AML-193 (cell line): ENCODE measurements at regions not wholly inside any gene's neighbourhood (a gene's known extent, or its start where the extent isn't known, plus 50 kb on each side); places are given as distances from the start of the nearest gene placed in this dataset.

ENCODE experiments used
- DNase-seq, 2 experiments: peaks; one replicate each; lab custom pipeline; 2025; lab: John Stamatoyannopoulos, UW

DNA sequence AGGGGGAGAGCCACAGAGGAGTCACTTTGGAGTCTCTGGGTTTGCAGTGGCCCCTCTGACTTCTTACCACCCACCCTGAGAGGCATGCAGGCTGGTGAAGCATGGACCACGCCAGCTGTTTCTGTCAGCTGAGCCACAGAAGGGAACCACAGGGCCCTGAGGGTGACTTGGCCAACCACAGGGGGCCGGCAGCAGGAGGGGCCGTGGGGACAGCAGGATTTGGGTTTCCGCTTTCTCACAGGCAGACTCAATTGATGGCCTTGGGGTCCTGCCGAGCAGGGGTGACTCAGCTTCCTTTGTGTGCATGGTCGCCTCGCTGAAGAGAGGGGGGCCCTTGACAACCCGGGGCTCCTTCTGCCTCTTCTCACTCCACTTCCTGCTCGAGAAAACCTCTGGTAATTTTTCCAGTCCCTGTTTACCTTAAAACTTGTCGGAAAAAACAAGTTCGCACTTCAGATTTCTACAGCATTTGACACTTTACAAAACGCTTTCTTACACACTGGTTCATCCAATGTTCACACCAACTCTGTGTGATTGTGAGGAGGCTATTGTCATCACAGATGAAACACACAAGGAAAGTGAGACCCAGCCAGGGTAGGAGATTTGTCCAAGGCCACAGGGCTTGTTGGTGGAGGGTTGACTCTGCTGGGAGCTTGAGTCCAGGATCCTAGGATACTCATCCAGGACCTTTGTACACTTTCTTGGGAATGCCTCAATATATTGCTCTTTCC, 311.2 kb downstream of the LPIN1 start:
- peak; percentile 79 to 88 for DNase-seq

DNA sequence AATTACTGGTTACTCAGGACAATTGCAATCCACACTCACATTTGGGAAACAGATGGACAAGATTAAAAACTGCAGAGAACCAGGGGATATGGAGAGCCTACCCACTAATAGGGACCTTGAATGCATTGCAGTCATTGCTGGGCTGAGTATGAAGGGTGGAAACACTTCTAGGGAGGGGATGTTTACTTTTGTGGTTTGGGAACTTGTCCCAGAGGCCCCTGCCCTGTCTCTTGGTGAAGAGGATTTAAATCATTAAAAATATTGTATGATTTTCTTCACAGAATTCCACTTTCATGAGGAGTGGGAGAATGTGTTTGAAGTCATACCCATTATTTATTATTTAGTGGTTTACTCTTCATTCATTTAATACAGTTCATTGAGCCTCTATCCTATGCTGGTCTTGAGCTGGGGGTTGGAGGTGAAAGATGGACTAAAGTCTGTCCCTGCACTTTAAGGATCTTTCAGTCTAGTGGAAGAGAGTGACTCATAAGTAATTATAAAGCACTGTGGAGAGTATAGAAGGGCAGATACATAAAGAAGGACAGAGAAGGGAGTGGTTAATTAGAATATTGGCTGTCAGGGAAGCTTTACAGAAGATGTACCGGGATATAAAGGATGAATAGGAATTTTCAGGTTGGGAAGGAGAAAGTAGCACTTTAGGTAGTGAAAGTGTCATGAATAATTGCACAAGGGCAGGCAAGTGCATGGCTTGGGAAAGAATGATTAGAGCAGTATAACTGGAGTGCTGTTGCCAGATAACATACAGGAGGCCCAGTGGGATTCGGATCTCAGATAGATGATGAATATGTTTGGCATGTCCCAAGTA, 313.4 kb downstream of the LPIN1 start:
- DNase-seq = no peak

DNA sequence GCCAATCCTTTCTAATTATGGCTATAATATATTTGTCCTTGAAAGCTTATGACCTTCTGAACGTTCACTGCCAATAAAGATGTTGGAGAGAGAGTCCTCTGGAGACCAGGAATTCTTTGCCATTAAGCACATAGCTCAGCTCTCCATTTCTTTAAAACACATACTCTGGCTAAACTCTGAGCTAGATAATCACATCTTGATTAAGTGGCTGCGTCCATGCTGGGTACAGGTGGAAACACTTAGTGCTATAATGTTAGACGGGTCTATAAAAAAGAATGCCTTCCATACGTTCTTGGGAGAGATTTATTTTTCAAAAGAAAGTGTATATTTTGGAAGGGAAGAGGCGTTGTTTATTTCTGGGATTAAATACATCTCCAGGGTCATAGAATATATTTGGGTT, 314.5 kb downstream of the LPIN1 start:
- DNase-seq = no peak

DNA sequence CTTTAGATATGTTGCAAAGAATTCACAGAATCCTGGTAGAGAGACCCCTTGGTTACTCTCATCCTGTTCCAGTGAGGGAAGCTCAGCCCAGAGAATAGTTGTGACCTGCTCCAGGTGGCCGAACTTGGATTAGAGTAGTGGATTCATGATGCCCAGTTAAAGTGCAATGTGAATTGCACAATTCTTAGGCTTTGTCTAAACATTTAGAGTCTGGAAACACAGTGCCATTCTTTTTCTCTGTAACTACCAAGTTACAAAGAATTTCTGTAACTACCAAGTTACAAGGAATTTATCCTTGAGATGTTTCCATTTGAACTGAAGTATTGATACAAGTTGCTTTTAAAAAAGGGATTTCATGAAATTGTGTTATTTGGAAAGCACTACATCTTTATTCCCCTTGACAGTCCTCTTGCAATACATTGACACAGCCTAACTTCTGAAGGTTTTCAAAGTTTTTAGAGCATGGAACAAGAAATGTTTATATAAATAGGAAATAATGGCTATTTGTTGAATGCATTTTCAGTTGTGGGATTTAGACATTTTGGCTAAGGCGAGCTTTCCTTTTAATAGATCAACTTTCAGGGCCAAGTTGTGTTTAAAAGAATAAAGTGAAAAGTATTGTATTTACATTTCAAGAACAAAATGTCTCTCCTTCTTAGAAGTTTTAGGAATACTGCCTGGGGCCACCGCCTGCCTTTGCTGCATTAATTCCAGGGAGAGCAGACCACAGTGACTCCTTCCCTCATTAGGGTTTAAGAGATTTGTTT, 315.0 kb downstream of the LPIN1 start:
- no peak for DNase-seq

DNA sequence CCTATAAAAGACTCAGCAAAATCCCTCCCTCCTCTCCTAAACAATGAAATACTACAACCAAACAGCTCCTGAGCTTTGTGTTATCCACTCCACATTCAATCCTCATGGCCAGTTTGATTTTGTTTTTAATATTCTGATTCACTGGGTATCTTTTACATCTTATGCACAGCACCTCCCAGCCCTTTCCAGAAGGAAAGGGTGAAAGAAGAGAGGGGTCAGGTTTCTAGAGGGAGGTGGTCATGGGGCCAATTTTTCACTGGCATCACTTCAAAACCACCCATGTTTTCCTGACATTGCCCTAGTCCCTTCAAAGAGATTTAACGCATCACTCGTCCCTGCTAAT, 315.6 kb downstream of the LPIN1 start:
- DNase-seq = no peak

DNA sequence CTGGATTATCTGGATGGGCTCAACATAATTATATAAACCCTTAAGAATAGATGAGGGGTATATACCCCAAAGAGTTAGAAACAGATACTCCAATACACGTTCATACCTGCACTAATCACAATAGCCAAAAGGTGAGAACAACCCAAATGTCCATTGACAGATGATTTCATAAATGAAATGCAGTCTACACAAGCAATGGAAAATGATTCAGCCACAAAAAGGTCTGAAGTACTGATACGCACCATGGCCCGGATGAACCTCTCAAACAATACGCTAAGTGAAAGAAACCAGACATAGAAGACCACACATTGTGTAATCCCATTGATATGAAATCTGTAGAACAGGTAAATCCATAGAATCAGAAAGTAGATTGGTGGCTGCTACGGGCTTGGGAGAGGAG, 316.8 kb downstream of the LPIN1 start:
- no peak for DNase-seq

DNA sequence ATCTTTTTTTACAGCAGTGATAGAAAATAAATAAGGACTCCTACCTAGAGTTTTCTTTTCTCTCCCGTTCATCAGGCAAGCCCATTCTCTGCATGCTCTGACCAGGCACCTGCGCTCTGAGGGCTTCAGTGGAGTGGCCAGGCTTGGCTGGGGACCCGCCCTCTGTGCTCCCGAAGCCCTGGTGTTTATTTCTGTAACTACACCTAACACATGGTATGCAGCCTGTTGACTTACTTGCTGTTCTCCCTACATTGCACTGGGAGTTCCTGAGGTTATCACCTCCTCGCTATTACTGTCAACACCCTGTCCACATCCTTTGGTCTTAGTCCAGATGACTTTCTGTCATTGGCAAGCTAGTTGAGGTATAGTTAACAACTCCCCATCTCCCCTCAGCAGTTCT, 317.7 kb downstream of the LPIN1 start:
- no peak for DNase-seq

DNA sequence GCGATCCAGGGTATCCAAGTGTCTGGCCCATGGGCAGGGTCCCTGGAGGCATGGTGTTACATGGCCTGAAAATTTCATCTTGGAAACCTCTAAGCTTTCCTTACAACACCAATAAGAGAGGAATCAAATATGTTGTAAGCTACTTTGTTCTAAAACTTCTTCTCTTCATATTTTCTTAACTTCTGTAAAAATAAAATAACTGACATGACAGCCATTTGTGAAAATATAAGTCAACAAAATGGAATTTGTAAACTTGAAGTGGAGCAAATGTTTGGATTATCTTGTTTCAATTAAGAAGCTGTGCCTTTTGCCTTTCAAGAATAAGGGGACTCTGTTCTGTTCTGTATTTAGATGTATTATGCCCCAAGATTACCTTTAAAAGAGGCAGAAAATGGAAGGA, 319.7 kb downstream of the LPIN1 start:
- no peak for DNase-seq

DNA sequence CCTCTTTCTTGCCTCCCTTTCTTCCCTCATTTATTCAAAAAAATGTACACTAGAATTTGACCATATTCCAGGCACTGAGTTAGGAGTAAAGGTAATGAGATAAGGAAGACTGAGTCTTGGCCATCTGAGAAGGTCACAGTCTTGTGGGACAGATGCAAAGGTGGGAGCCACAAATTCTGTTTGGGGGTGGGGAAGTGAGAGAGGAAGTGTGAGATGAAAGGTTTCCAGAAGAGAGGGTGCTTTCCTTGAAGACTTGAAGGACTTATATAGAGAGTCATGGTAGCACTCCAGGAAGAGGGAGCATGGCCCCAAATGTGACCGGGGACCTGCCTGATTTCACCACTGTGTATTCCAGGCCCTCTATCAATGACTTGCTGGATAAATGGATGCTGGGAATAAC, 320.6 kb downstream of the LPIN1 start:
- no peak for DNase-seq

DNA sequence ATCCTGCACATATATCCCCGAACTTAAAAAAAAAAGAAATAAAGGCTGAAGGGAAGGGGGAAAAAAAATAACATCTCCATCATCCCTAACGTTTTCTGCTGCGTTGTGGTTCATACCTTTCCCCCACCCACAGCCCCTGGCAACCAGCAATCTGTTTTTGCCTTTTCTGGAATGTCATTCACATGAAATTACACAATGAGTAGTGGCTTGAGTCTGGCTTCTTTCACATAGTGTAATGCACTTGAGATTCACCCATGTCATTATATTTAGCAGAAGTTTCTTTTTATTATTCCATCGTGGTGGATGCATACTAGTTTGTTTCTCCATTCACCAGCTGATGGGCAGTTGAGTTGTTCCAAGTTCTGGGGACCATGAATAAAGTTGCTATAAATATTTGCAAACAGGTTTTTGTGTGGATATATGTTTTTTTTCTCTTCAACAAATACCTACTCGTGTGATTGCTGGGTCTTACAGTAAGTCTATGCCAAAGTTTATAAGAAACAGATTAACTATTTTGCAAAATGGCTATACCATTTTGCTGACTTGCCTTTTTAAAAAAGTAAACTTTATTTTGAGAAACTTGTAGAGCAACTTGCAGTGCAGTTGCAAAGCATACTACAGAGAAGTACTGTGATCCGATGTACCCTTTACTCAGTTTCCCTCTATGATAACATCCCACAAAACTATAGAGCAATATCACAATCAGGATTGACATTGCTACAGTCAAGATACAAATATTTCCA, 322.5 kb downstream of the LPIN1 start:
- DNase-seq = no peak

DNA sequence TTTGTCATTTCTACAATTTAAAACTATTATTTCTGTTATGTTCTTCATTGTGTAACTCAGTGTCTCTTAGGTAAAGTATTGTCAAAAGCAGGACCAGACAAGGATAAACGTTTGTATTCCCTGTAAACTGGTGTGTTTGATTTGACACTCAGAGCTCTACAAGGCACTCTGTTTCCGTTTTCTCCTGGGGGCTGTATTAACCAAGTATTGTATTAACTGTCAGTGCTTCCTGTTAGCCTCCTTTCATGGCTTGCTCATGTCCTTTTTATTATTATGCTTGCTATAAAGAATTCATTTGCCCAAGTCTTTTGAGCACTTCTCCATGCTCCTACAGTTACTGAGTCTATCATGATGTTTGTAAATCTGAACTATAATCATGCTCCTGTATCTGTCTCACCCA, 323.7 kb downstream of the LPIN1 start:
- DNase-seq = no peak

DNA sequence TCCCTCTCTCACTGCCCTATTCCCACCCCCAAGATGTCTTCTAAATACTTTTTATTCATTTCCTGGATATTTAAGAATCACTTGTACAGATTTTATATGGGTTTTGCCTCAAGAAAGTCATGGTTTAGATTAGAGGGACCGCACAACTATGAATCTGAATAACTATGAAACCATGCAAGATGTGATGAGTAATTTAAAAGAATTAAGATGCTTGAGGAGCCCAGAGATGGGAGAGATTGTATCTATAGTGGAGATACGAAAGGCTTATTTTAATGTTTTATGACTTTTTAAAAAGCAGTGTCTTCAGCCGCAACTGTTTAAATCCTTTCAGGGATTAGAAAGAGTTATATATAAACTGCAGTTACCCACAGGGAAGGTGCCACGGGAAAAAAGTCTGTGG, 324.1 kb downstream of the LPIN1 start:
- no peak for DNase-seq

DNA sequence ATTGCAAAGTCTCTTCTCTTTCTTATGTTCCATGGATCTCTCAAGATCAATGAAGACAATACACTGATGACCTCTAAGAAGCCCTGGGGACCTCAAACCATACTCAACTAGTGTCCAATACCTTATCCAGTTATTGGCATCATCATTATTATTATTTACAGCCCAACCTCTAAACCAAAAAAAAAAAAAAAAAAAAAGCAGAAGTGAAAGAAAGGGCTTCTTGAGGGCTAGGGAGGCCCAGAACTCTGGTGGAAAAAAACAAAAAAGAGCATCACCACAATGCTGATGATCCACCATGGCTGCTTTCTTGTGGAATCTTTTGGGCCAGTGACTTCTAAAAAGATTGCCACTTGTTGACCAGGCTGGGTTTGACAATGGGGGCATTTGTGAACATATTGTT, 324.9 kb downstream of the LPIN1 start:
- no peak for DNase-seq

DNA sequence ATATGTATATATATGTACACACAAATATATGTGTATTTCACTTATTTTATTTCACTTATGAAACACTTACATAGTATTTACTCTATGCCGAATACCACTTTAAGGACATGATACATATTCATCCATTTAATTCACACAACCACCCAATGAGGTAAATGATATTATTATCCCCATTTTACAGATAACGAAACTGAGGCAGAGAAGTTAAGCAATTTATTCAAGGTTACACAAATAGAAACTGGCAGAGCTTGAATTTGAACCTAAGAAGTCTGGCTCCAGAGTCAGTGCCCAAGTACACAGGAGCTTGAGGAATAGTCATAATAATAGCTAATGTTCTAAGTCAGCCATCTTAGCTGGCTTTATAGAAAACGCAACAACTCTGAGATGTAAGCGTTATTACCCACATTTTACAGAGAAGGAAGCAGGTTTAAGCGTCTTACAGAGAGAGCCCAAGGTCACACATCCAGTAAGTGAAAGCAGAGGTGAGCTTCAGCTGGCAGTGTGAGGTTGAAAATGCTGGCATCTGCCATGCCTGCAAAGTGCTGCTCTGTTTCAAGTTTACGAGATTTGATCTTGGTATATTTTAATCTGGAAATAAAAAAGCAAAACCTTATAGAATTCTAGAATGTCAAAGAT, 326.9 kb downstream of the LPIN1 start:
- no peak for DNase-seq

DNA sequence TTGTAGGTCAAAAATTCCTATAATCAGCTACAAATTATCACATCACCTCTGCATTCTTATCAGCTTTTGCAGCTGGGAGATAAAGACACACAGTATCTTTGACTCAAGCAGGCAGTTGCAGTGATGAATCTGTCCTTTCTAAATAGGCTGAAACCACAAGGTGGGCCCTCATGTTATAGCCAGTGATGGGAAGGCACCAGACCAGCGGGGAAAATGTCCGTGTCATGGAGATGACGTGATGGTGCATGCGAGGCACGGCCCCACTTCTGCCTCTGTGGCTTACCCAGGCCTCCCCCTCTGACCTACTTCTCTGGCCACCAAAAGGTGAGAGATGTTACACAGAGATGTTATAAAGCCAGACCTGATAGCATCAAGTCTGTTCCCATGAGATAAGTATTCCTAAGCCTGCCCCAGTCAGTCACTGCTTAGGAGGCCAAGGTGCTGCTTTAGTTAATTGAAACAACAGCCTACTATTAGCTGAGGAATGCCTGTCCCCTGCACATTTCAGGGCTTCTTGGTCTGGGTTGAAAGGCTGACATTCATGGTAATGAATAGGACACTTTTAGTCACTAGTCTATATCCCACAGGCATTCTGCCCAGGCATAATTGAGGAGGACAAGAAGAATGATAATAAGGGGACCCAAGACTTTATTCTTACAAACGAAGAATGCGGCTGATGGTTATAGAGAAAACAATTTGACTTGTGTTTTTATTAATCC, 327.9 kb downstream of the LPIN1 start:
- no peak for DNase-seq

DNA sequence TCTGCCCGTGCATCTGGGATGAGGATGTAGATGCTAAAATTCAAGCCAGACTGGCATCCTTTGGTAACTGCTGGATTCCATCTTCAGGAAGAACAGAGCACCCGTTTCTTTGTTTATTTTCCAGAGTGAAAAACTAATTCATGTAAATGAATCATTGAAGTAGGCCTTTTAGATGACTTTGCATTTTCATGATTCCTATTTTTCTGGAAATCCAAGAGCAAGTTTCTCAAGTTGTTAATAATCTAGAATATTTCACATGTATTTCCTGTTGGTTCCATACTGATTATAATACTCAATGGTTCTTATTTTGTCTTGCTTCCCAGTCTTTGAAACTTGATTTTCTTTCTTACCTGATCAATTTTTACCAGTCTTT, 328.4 kb downstream of the LPIN1 start:
- no peak for DNase-seq

DNA sequence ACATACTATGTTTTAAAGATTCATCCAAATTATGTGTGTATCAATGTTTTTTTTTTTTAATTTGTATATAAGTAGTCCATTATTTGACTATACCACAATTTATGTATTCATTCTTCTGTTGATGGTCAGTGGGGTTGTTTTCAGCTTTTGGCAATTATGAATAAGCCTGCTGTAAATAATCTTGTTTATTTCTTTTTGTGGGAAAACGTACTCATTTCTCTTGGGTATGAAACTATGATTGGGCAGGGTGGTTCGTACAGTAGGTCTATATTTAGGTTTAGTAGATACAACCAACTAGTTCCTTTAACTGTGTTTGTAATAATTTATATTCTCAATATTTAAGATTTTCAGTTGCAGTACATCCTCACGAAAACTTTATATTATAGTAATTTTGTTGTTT, 329.2 kb downstream of the LPIN1 start:
- DNase-seq = no peak

DNA sequence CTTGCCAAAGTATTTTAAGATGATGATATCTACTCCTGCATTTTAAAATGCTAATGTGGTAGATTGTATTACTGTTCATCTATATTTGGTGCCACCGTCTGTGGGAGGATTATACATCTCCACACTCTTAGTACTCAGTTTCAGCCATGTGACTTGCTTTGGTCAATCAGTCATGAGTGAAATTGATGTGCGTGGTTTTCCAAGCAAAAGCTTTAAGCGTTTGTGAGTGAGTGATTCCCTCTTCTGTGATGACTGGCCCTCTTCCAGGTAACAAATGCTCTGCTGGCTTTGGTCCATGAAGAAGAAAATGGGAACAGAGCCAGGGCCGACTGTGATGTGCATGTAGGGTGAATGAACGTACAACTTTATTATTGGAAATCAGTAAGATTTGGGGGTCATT, 330.4 kb downstream of the LPIN1 start:
- DNase-seq = no peak

DNA sequence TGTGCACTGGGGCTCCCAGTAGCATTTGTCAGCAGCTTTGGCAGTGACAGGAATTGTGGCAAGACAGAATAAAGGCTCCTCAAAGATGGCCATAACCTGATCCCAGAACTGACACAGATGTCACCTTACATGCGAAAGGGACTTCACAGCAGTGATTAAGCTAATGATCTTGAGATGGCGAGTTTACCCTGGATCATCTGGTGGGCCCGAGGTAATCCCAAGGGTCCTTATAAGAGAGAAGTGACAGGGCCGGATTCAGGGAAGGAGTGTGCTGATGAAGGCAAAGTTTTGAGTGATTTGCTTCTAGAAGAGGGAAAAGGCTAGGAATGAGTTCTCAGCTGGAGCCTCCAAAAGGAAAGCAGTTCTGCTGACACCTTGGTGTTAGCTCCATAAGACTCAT, 333.9 kb downstream of the LPIN1 start:
- DNase-seq = no peak

DNA sequence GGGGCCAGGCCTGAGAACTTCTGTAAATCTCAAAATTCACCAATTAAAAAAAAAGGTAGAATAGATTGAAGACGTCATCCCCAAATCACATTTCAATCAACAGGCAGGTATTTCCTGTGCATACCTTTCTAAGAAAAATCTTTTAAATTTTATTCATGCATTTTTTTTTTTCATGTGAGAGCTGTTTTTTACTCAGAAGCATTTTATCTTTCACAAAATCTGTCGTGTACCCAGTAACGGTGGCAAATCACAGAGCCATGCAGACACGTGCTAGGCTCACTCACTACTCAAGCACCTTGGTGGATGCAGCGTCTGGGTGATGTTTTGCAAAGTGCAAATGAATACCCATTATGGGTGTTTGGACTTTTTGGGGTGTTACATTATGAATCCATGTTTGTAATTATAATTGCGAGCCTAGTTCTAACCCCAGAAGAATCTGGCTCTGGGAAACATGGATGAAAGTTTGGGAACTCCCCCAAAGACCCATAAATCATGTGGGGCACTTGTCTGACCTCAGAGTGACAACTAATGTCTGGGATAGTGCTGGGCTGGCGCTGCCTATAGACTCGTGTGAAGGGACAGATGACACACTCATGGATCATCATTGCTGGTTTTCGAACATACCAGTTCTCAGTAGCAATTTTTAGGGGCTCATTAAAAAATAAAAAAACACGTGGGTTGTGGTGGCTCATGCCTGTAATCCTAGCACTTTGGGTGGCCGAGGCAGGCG, 335.2 kb downstream of the LPIN1 start:
- DNase-seq = no peak
